HEK293 (cell line): ENCODE measurements at regions not wholly inside any gene's neighbourhood (a gene's known extent, or its start where the extent isn't known, plus 50 kb on each side); places are given as distances from the start of the nearest gene placed in this dataset.

Source experiments
- CTCF ChIA-PET: fragments of 350-600 bp; formaldehyde crosslinking; extraction: SDS; loops from one replicate; lab custom pipeline; 2021; ENCODE audit warnings: antibody characterized with exemption; lab: Yijun Ruan, JAX
- POLR2A ChIA-PET: fragments of 300-600 bp; formaldehyde crosslinking; extraction: SDS; loops from one replicate; lab custom pipeline; 2020; ENCODE audit warnings: antibody characterized with exemption, inconsistent platforms; lab: Yijun Ruan, JAX
- H3K27ac ChIP-seq: fragments of 200-500 bp; sonication (Bioruptor generic); 2 replicates; pipeline ENCODE4 v1.5.1; 2014; ENCODE audit warnings: low read depth, low read length, control low read depth, inconsistent platforms; ENCODE audit errors: extremely low read depth
- H3K36me3 ChIP-seq, 2 experiments: fragments of 200-500 bp in 1 of 2; sonication (Bioruptor generic) in 1 of 2; 1 replicate in 1 of 2; 2 replicates in 1 of 2; pipeline ENCODE4 v1.5.1; 2014 to 2017; ENCODE audit warnings: inconsistent platforms in 2 of 2, low read length in 2 of 2; ENCODE audit not compliant: control insufficient read depth in 2 of 2, insufficient read depth in 1 of 2
- H3K4me1 ChIP-seq: fragments of 200-500 bp; sonication (Bioruptor generic); 2 replicates; pipeline ENCODE4 v1.5.1; 2014; ENCODE audit warnings: mild to moderate bottlenecking, low read length, inconsistent platforms; ENCODE audit not compliant: control insufficient read depth, insufficient read depth
- H3K4me3 ChIP-seq: 2 replicates; pipeline ENCODE4 v1.5.1; 2011; ENCODE audit warnings: low read depth, mild to moderate bottlenecking, control low read depth, low read length, moderate library complexity
- H3K9me3 ChIP-seq: fragments of 200-500 bp; sonication (Bioruptor generic); 2 replicates; pipeline ENCODE4 v1.5.1; 2014; ENCODE audit warnings: low read depth, low read length, inconsistent platforms; ENCODE audit not compliant: control insufficient read depth, insufficient read depth
- FEZF1 ChIP-seq: fragments of 450-650 bp; formaldehyde crosslinking; IDR thresholded peaks from 2 replicates; pipeline ENCODE4 v1.5.1; 2016; ENCODE audit warnings: missing biosample characterization, missing genetic modification characterization
- IKZF3 ChIP-seq: fragments of 450-650 bp; IDR thresholded peaks from 2 replicates; pipeline ENCODE4 v1.5.0; 2018; ENCODE audit warnings: missing biosample characterization, mild to moderate bottlenecking, missing genetic modification characterization, moderate library complexity
- MZF1 ChIP-seq: fragments of 450-650 bp; formaldehyde crosslinking; IDR thresholded peaks from 2 replicates; pipeline ENCODE4 v1.5.1; 2017; ENCODE audit warnings: missing biosample characterization, missing genetic modification characterization, borderline replicate concordance
- PRDM6 ChIP-seq: fragments of 450-650 bp; formaldehyde crosslinking; IDR thresholded peaks from 2 replicates; pipeline ENCODE4 v1.5.1; 2017; ENCODE audit warnings: missing biosample characterization, missing genetic modification characterization
- RBAK ChIP-seq: fragments of 450-650 bp; formaldehyde crosslinking; IDR thresholded peaks from 2 replicates; pipeline ENCODE4 v1.5.1; 2016; ENCODE audit warnings: missing biosample characterization, missing genetic modification characterization
- TRIM28 ChIP-seq: IDR thresholded peaks from 2 replicates; pipeline ENCODE4 v1.6.1; 2011; ENCODE audit warnings: low read length, control low read depth, borderline replicate concordance
- ZBTB20 ChIP-seq: fragments of 450-650 bp; formaldehyde crosslinking; IDR thresholded peaks from 2 replicates; pipeline ENCODE4 v1.5.1; 2016; ENCODE audit warnings: missing biosample characterization, missing genetic modification characterization
- ZNF174 ChIP-seq: fragments of 450-650 bp; formaldehyde crosslinking; IDR thresholded peaks from 2 replicates; pipeline ENCODE4 v1.5.0; 2017; ENCODE audit warnings: missing biosample characterization, mild to moderate bottlenecking, missing genetic modification characterization
- ZNF280D ChIP-seq: fragments of 450-650 bp; formaldehyde crosslinking; IDR thresholded peaks from 2 replicates; pipeline ENCODE4 v1.5.1; 2016; ENCODE audit warnings: missing biosample characterization, missing genetic modification characterization
- ZNF302 ChIP-seq: fragments of 450-650 bp; formaldehyde crosslinking; IDR thresholded peaks from 2 replicates; pipeline ENCODE4 v1.5.1; 2016; ENCODE audit warnings: missing biosample characterization, missing genetic modification characterization, low read depth
- ZNF37A ChIP-seq: fragments of 450-650 bp; IDR thresholded peaks from 2 replicates; pipeline ENCODE4 v1.5.1; 2018; ENCODE audit warnings: missing biosample characterization, missing genetic modification characterization
- ZNF580 ChIP-seq: fragments of 450-650 bp; formaldehyde crosslinking; IDR thresholded peaks from 2 replicates; pipeline ENCODE4 v1.5.1; 2016; ENCODE audit warnings: missing biosample characterization, missing genetic modification characterization
- ZNF585B ChIP-seq: fragments of 450-650 bp; formaldehyde crosslinking; IDR thresholded peaks from 2 replicates; pipeline ENCODE4 v1.5.1; 2016; ENCODE audit warnings: missing biosample characterization, missing genetic modification characterization
- ZNF660 ChIP-seq: fragments of 450-650 bp; IDR thresholded peaks from 2 replicates; pipeline ENCODE4 v1.5.1; 2018; ENCODE audit warnings: missing biosample characterization, mild to moderate bottlenecking, missing genetic modification characterization
- ZNF704 ChIP-seq: fragments of 450-650 bp; formaldehyde crosslinking; IDR thresholded peaks from 2 replicates; pipeline ENCODE4 v1.5.1; 2016; ENCODE audit warnings: missing biosample characterization, missing genetic modification characterization
- ZSCAN4 ChIP-seq: fragments of 450-650 bp; formaldehyde crosslinking; IDR thresholded peaks from 2 replicates; pipeline ENCODE4 v1.5.1; 2017; ENCODE audit warnings: missing biosample characterization, missing genetic modification characterization
- ZSCAN5A ChIP-seq: fragments of 450-650 bp; formaldehyde crosslinking; IDR thresholded peaks from 2 replicates; pipeline ENCODE4 v1.5.1; 2016; ENCODE audit warnings: missing biosample characterization, missing genetic modification characterization

GRCh38 chr6:56802584-56802983 is 152.3 kb upstream of the BEND6 start (continued):
- TF ChIP-seq ZNF580 (tag by site-specific recombination) (no peak), RBAK (tag by site-specific recombination) (no peak), FEZF1 (tag by site-specific recombination) (peak; percentile 41), ZSCAN4 (tag by site-specific recombination) (no peak), MZF1 (peak; percentile 72; the same call in 1 of the 2 replicates), ZNF585B (tag by site-specific recombination) (no peak), ZNF174 (tag by site-specific recombination) (no peak), ZBTB20 (tag by site-specific recombination) (no peak), TRIM28 (0 out of 2 replicates have a peak, but pooled peaks have one; percentile 43), PRDM6 (peak; percentile 62), ZNF37A (tag by site-specific recombination) (no peak), IKZF3 (peak; percentile 38; the same call in 1 of the 2 replicates)

GRCh38 chr6:56799989-56800388 is 154.9 kb upstream of the BEND6 start:
- Histone ChIP-seq H3K36me3 (no peaks in the 10 kb centered on the region), H3K9me3 (no peaks in the 10 kb centered on the region), H3K4me3 (no peak overlapping the region), H3K4me1 (peaks cover 45% of the 10 kb centered on the region), H3K27ac (no peak overlapping the region)
- POLR2A ChIA-PET = no interaction called here
- no peak for TF ChIP-seq ZNF280D (tag by site-specific recombination)
- no peak for TF ChIP-seq ZNF302
- no peak for TF ChIP-seq ZSCAN5A (tag by site-specific recombination)
- CTCF ChIA-PET = interaction anchor here (0.8 to 0.9 kb wide), 2 partner anchors 13 to 104 kb away, joined by 3 read pairs; no protein-coding TSS in a partner anchor

- CTCF ChIA-PET = interaction anchor here (0.6 to 1.6 kb wide), 4 partner anchors 11 to 401 kb away, joined by 3 to 6 read pairs (median 4); no protein-coding TSS in a partner anchor
- H3K27ac ChIP-seq = no peak overlapping the region
Observed at GRCh38 chr6:56798163-56798562, 155.5 kb upstream of the DST start.

More at GRCh38 chr6:56798163-56798562, 155.5 kb upstream of the DST start:
- POLR2A ChIA-PET = no interaction called here
- Histone ChIP-seq H3K9me3 (no peaks in the 10 kb centered on the region), H3K36me3 (no peaks in the 10 kb centered on the region), H3K4me1 (peaks cover 29% of the 10 kb centered on the region), H3K4me3 (no peak overlapping the region)
- TF ChIP-seq ZNF704 (tag by site-specific recombination) = no peak
- 0 out of 2 replicates have a peak, but pooled peaks have one; percentile 23 for TF ChIP-seq ZNF660 (tag by site-specific recombination)
- TF ChIP-seq PRDM6 = peak; percentile 66
